Endothelial cell of umbilical vein (primary cell): ENCODE measurements at regions not wholly inside any gene's neighbourhood (a gene's known extent, or its start where the extent isn't known, plus 50 kb on each side); places are given as distances from the start of the nearest gene placed in this dataset.

Experiments
- BruUV-seq: library from RNA; stranded (reverse); fragments of 400-500 nt; replicated peaks from 2 replicates; lab custom pipeline; 2021; lab: Mats Ljungman, UMichigan
- CTCF ChIA-PET: fragments of 300-600, 350-600 bp; sonication (Branson Sonifier 250); formaldehyde crosslinking; loops from one replicate; lab custom pipeline; 2021; ENCODE audit warnings: antibody characterized with exemption, inconsistent platforms; lab: Charles Lee
- POLR2A ChIA-PET: fragments of 300-600, 350-600 bp; sonication (Branson Sonifier 250); formaldehyde crosslinking; loops from one replicate; lab custom pipeline; 2021; ENCODE audit warnings: antibody characterized with exemption, inconsistent platforms; lab: Charles Lee
- DNase-seq: peaks from one replicate; pipeline ENCODE4 v3.0.0-alpha.2; 2011; ENCODE audit warnings: low read depth, low spot score
- FAIRE-seq: peaks from 2 replicates; lab custom pipeline; 2011; peaks lifted over from hg19 to GRCh38; lab: Jason Lieb, UNC
- H2AFZ ChIP-seq: 2 replicates; pipeline ENCODE4 v1.6.0; 2012; ENCODE audit warnings: low read depth, low read length, control low read depth, inconsistent platforms
- H3K27ac ChIP-seq: 2 replicates; pipeline ENCODE4 v1.5.1; 2011; ENCODE audit warnings: low read depth, mild to moderate bottlenecking, control low read depth, low read length, moderate library complexity; ENCODE audit not compliant: insufficient read depth
- H3K27me3 ChIP-seq, 2 experiments: 2 replicates each; pipeline versions ENCODE4 v1.6.0 to v1.6.1; 2011; ENCODE audit warnings: low read length in 2 of 2, mixed read lengths in 1 of 2; ENCODE audit not compliant: control insufficient read depth in 2 of 2, insufficient read depth in 2 of 2
- H3K36me3 ChIP-seq, 2 experiments: 2 replicates in 1 of 2; 3 replicates in 1 of 2; pipeline ENCODE4 v1.5.1; 2011; ENCODE audit warnings: low read length in 2 of 2, mild to moderate bottlenecking in 1 of 2, moderate library complexity in 1 of 2; ENCODE audit not compliant: control insufficient read depth in 2 of 2, insufficient read depth in 2 of 2; ENCODE audit errors: extremely low read depth in 1 of 2
- H3K4me1 ChIP-seq: 3 replicates; pipeline ENCODE4 v1.5.1; 2011; ENCODE audit warnings: mild to moderate bottlenecking, low read length; ENCODE audit not compliant: control insufficient read depth, insufficient read depth; ENCODE audit errors: extremely low read depth
- H3K4me2 ChIP-seq: 2 replicates; pipeline ENCODE4 v1.6.1; 2011; ENCODE audit warnings: low read length, control low read depth, mixed read lengths; ENCODE audit not compliant: insufficient read depth
- H3K4me3 ChIP-seq, 3 experiments: fragments of 200-600 bp in 1 of 3; sonication (generic), shearing (Covaris generic) in 1 of 3; replicated peaks in 1 of 3; 2 replicates each; pipeline ENCODE4 v1.5.1; 2011 to 2016; ENCODE audit warnings: control low read depth in 3 of 3, low read length in 3 of 3, mild to moderate bottlenecking in 2 of 3, inconsistent platforms in 1 of 3, low read depth in 1 of 3, moderate library complexity in 1 of 3; ENCODE audit not compliant: insufficient read depth in 1 of 3
- H3K79me2 ChIP-seq: 2 replicates; pipeline ENCODE4 v1.6.0; 2012; ENCODE audit warnings: low read length, inconsistent platforms; ENCODE audit not compliant: control insufficient read depth, insufficient read depth
- H3K9ac ChIP-seq: replicated peaks from 2 replicates; pipeline ENCODE3; 2011; ENCODE audit warnings: low read length, control low read depth; ENCODE audit not compliant: insufficient read depth; ENCODE audit errors: extremely low read depth
- H3K9me1 ChIP-seq: replicated peaks from 3 replicates; pipeline ENCODE4 v1.6.0; 2011; ENCODE audit warnings: mild to moderate bottlenecking, low read length; ENCODE audit not compliant: control insufficient read depth, insufficient read depth; ENCODE audit errors: extremely low read depth
- H3K9me3 ChIP-seq: replicated peaks from 2 replicates; pipeline ENCODE4 v1.5.1; 2012; ENCODE audit warnings: low read length, inconsistent platforms; ENCODE audit not compliant: control insufficient read depth, insufficient read depth
- H4K20me1 ChIP-seq: replicated peaks from 2 replicates; pipeline ENCODE3; 2011; ENCODE audit warnings: mild to moderate bottlenecking, low read length; ENCODE audit not compliant: control insufficient read depth, insufficient read depth; ENCODE audit errors: extremely low read depth
- CTCF ChIP-seq, 2 donors: IDR thresholded peaks; 1 replicate in 1 of 2; 2 replicates in 1 of 2; pipeline ENCODE4 v1.5.1; 2011; ENCODE audit warnings: low read length in 2 of 2, mild to moderate bottlenecking in 2 of 2, moderate library complexity in 2 of 2, control low read depth in 1 of 2, inconsistent platforms in 1 of 2, low read depth in 1 of 2; ENCODE audit not compliant: insufficient read depth in 1 of 2; ENCODE audit errors: extremely low read depth in 1 of 2
- EZH2 ChIP-seq: IDR thresholded peaks from 2 replicates; pipeline ENCODE4 v1.6.1; 2012; ENCODE audit warnings: borderline replicate concordance, low read depth, mild to moderate bottlenecking, moderate library complexity, low read length, inconsistent platforms; ENCODE audit not compliant: severe bottlenecking
- FOS ChIP-seq: IDR thresholded peaks from 2 replicates; pipeline ENCODE4 v1.6.1; 2011; ENCODE audit warnings: mild to moderate bottlenecking, low read length, moderate library complexity, borderline replicate concordance; ENCODE audit not compliant: insufficient read depth
- GATA2 ChIP-seq: IDR thresholded peaks from 2 replicates; pipeline ENCODE4 v1.7.0; 2011; ENCODE audit warnings: low read depth, mild to moderate bottlenecking, moderate library complexity, mixed read lengths, low read length; ENCODE audit not compliant: insufficient read length, insufficient read depth
- JUN ChIP-seq: IDR thresholded peaks from 2 replicates; pipeline ENCODE4 v1.6.1; 2011; ENCODE audit warnings: borderline replicate concordance, low read depth; ENCODE audit not compliant: insufficient read length, insufficient read depth
- MYC ChIP-seq: IDR thresholded peaks from one replicate; pipeline ENCODE4 v1.6.1; 2011; ENCODE audit warnings: mild to moderate bottlenecking, low read depth, low read length
- POLR2A ChIP-seq: IDR thresholded peaks from 2 replicates; pipeline ENCODE4 v1.6.1; 2012; ENCODE audit warnings: low read depth, mild to moderate bottlenecking, control low read depth, low read length
- POLR2AphosphoS5 ChIP-seq: IDR thresholded peaks from 2 replicates; pipeline ENCODE4 v1.6.1; 2012; ENCODE audit warnings: low read depth, mild to moderate bottlenecking, control low read depth, low read length, moderate library complexity; ENCODE audit not compliant: insufficient read depth
- dilution Hi-C: fragments of 300-500 bp; cut with MboI; formaldehyde crosslinking; loops from one replicate; pipeline ENCODE4 v1.15.0; 2019; ENCODE audit warnings: low sequenced_read_pairs; ENCODE audit not compliant: extremely low pct_ligation_motif_present
- intact Hi-C: fragments of 100-400 bp; cut with micrococcal nuclease; formaldehyde crosslinking; loops from one replicate; pipeline ENCODE4 v1.10.0; 2022
- TF ChIP-seq, protein P1 (sequence below): IDR thresholded peaks from 2 replicates; pipeline ENCODE4 v1.6.1; 2011; ENCODE audit not compliant: insufficient read depth, insufficient read length

- no peaks in the 10 kb centered on the region for H3K27me3 ChIP-seq
- no peak for FAIRE-seq
- H3K4me1 ChIP-seq: no peaks in the 10 kb centered on the region
- H2AFZ ChIP-seq: no peak overlapping the region
- H3K9ac ChIP-seq: no peak overlapping the region
- peaks cover 12% of the 10 kb centered on the region for H3K9me3 ChIP-seq
- no peak overlapping the region for H3K27ac ChIP-seq
- TF ChIP-seq EZH2 (no peak), CTCF (IDR thresholded peaks at IDR 0.05; ENCODE audit: extremely low read depth in 1 of 2, insufficient read depth in 1 of 2, low read depth in 1 of 2, low read length in 2 of 2) (no peak), POLR2A (no peak), GATA2 (no peak)
- TF ChIP-seq, protein P1, sequence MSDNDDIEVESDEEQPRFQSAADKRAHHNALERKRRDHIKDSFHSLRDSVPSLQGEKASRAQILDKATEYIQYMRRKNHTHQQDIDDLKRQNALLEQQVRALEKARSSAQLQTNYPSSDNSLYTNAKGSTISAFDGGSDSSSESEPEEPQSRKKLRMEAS: no peak
- H3K4me3 ChIP-seq: no peak overlapping the region
- ChIA-PET CTCF (no interaction called here), POLR2A (no interaction called here)
- BruUV-seq: no TSS peak
- intact Hi-C loops: no loop called here
- no peak for DNase-seq
- no peaks in the 10 kb centered on the region for H3K79me2 ChIP-seq
- no peaks in the 10 kb centered on the region for H3K9me1 ChIP-seq
- H4K20me1 ChIP-seq: no peaks in the 10 kb centered on the region
- no peaks in the 10 kb centered on the region for H3K36me3 ChIP-seq
- dilution Hi-C loops: no loop called here
- H3K4me2 ChIP-seq: no peak overlapping the region
Observed at GRCh38 chr2:125427721-125428315, 1228.1 kb upstream of the GYPC start.

DNA sequence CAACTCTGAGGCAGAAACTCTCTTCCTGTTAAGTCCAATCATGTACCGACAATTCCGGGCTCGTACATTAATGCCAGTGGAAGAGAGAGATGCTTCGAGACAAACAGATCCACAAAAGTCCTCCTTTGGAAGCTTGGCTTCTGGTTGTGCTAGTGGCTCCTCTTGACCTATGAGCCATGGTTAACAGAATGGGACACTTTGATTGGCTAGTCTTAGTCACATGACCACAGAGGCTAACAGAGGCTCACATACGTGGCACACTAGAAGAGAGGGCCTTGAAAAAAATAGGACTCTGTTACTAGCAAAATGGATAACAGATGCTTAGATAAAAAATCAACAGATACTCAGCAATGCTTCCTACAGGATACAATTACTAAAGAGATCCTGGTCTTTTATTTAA is 1211.9 kb upstream of the GYPC start:
- H3K27ac ChIP-seq: no peak overlapping the region
- H2AFZ ChIP-seq: no peak overlapping the region
- no peaks in the 10 kb centered on the region for H3K27me3 ChIP-seq
- H3K9me1 ChIP-seq: no peaks in the 10 kb centered on the region
- FAIRE-seq: no peak
- H3K9me3 ChIP-seq: peaks cover 6% of the 10 kb centered on the region
- no TSS peak for BruUV-seq
- no peak overlapping the region for H3K9ac ChIP-seq
- ChIA-PET POLR2A (no interaction called here), CTCF (no interaction called here)
- TF ChIP-seq CTCF (IDR thresholded peaks at IDR 0.05; ENCODE audit: extremely low read depth in 1 of 2, insufficient read depth in 1 of 2, low read depth in 1 of 2, low read length in 2 of 2) (no peak), FOS (no peak), POLR2A (no peak), EZH2 (no peak), JUN (no peak), GATA2 (no peak), POLR2AphosphoS5 (no peak), MYC (no peak)
- TF ChIP-seq, protein P1: no peak
- no peaks in the 10 kb centered on the region for H3K4me1 ChIP-seq
- no peak for DNase-seq
- no peak overlapping the region for H3K4me2 ChIP-seq
- no peaks in the 10 kb centered on the region for H3K79me2 ChIP-seq
- no peak overlapping the region for H3K4me3 ChIP-seq
- dilution Hi-C loops (no loop called here), intact Hi-C loops (no loop called here)
- no peaks in the 10 kb centered on the region for H3K36me3 ChIP-seq
- H4K20me1 ChIP-seq: no peaks in the 10 kb centered on the region
